ENCODE measurements at regions not wholly inside any gene's neighbourhood (a gene's known extent, or its start where the extent isn't known, plus 50 kb on each side); places are given as distances from the start of the nearest gene placed in this dataset.

DNA sequence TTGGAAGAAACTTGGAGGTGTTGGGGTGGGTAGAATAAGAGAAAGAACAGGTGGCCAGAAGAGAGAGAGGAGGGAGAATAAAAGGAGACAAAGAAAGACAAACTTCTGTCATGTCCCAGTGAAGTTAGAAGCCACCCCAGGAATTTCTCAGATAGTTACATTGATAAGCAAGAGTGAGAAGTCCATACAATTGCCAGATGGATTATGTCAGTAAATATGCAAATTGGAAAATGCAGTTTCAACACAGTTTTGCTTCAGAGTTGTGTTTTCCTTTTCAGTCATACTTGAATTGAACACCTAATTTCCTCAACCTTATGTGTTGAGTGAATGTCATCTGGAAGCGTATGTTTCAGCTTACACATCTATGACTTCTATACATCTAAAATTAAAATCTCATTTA lies 139.2 kb downstream of the RXFP2 start:
- TF ChIP-seq, protein P1, sequence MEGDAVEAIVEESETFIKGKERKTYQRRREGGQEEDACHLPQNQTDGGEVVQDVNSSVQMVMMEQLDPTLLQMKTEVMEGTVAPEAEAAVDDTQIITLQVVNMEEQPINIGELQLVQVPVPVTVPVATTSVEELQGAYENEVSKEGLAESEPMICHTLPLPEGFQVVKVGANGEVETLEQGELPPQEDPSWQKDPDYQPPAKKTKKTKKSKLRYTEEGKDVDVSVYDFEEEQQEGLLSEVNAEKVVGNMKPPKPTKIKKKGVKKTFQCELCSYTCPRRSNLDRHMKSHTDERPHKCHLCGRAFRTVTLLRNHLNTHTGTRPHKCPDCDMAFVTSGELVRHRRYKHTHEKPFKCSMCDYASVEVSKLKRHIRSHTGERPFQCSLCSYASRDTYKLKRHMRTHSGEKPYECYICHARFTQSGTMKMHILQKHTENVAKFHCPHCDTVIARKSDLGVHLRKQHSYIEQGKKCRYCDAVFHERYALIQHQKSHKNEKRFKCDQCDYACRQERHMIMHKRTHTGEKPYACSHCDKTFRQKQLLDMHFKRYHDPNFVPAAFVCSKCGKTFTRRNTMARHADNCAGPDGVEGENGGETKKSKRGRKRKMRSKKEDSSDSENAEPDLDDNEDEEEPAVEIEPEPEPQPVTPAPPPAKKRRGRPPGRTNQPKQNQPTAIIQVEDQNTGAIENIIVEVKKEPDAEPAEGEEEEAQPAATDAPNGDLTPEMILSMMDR (IDR thresholded peaks at IDR 0.05; ENCODE audit: insufficient read depth, low read length, missing control alignments), result no peak
- DNase-seq (ENCODE audit: low read depth, low spot score), result no peak
- H3K4me3 ChIP-seq (ENCODE audit: low read depth, low read length), result no peak overlapping the region
- CTCF ChIA-PET, result no interaction called here
- POLR2A ChIA-PET, result no interaction called here

DNA sequence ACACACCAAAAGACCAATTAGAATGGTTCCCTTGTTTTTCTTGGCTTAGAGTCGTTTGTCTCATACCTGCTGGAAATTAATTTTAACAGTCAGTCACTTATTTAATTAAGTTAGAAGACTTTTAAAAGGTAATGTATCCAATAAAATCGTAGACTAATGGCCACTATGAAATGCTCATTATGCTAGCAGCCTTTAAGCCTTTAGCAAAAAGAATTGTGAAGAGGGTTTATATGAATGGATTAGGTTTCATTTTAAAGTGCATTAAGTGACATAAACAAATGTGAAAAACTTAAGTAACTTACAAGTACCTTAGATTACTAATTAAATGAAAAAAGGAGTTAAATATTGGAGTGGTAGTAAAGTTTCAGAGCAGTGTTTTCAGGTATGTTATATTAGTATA lies 139.6 kb downstream of the RXFP2 start:
- H3K4me3 ChIP-seq (ENCODE audit: low read depth, low read length), result no peak overlapping the region
- TF ChIP-seq, protein P1 (IDR thresholded peaks at IDR 0.05; ENCODE audit: insufficient read depth, low read length, missing control alignments), result no peak
- POLR2A ChIA-PET, result no interaction called here
- no peak for DNase-seq (ENCODE audit: low read depth, low spot score)
- CTCF ChIA-PET, result no interaction called here

DNA sequence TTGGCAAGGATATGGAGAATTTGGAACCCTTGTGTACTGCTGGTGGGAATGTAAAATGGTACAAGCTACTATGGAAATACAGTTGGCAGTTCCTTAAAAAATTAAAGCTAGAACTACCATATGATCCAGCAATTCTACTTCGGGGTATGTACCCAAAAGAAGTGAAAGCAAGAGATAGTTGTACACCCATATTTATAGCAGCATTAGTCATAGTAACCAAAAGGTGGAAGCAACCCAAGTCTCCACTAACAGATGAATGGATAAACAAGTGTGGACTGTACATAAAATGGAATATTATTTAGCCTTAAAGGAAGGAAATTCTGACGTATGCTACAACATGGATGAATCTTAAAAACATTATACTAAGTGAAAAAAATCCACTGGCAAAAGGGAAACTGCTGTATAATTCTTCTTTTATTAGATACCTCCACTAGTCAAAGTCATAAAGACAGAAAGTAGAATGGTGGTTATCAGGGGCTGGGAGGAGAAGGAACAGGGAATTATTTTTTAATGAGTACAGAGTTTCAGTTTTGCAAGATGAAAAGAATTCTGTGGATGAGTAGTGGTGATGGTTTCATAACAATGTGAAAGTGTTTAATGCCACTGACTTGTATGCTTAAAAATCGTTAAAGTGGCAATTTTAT lies 141.6 kb downstream of the RXFP2 start:
- ChIA-PET CTCF (no interaction called here), POLR2A (no interaction called here)
- TF ChIP-seq, protein P1 (IDR thresholded peaks at IDR 0.05; ENCODE audit: insufficient read depth, low read length, missing control alignments), result no peak
- DNase-seq (ENCODE audit: low read depth, low spot score), result no peak
- no peak overlapping the region for H3K4me3 ChIP-seq (ENCODE audit: low read depth, low read length)

DNA sequence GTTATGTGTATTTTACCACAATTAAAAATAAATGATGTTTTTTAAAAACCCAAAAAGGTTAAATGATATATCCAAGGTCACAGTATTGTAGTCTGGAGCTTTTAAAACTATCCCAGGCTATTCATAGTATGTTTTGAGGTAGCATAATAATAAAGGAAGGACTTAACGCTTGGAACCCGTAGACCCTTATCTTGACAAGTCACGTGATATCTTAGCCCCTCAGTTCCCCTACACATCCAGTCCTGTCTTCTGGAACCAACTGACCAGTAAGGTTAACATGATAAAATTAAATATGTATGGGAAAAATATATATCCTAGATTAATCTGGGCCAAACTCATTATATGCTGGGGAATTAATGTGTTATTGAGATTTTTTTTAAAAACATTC lies 142.2 kb downstream of the RXFP2 start:
- no peak for DNase-seq (ENCODE audit: low read depth, low spot score)
- H3K4me3 ChIP-seq (ENCODE audit: low read depth, low read length), result no peak overlapping the region
- POLR2A ChIA-PET, result no interaction called here
- CTCF ChIA-PET, result no interaction called here
- TF ChIP-seq, protein P1 (IDR thresholded peaks at IDR 0.05; ENCODE audit: insufficient read depth, low read length, missing control alignments), result no peak

DNA sequence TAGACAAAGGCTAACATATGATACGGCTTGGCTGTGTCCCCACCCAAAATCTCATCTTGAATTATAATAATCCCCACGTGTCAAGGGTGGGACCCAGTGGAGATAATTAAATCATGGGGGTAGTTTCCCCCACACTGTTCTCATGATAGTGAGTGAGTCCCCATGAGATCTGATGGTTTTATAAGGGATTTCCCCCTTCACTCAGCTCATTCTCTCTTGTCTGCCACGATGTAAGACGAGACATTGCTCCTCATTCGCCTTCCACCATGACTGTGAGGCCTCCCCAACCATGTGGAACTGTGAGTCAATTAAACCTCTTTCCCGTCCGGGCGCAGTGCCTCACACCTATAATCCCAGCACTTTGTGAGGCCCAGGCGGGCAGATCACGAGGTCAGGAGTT lies 143.5 kb downstream of the RXFP2 start:
- POLR2A ChIA-PET, result no interaction called here
- TF ChIP-seq, protein P1 (IDR thresholded peaks at IDR 0.05; ENCODE audit: insufficient read depth, low read length, missing control alignments), result no peak
- H3K4me3 ChIP-seq (ENCODE audit: low read depth, low read length), result no peak overlapping the region
- CTCF ChIA-PET, result no interaction called here
- DNase-seq (ENCODE audit: low read depth, low spot score), result no peak

DNA sequence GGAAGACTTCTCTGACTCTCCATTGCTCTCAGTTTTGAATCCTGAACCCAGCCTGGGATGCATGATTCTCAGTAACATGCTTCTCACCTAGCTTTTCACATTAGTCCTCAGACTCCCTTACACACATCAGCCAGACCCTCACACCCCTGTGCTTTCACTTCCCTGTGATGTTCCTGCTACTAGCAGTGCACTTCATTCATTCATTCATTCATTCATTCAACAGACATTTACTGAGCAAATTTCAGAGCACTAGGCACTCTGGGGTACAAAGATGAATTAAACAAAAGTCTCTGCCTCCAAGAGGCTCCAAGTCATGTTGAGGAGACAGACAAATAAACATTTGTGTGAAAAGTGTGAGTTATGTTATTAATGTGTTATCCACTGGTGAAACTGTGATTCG lies 145.2 kb downstream of the RXFP2 start:
- ChIA-PET POLR2A (no interaction called here), CTCF (no interaction called here)
- DNase-seq (ENCODE audit: low read depth, low spot score), result no peak
- no peak overlapping the region for H3K4me3 ChIP-seq (ENCODE audit: low read depth, low read length)
- TF ChIP-seq, protein P1 (IDR thresholded peaks at IDR 0.05; ENCODE audit: insufficient read depth, low read length, missing control alignments), result no peak

Data from AG04449 (cell line).